SK-N-SH (cell line): ENCODE measurements at regions not wholly inside any gene's neighbourhood (a gene's known extent, or its start where the extent isn't known, plus 50 kb on each side); places are given as distances from the start of the nearest gene placed in this dataset.

ENCODE experiments used
- CTCF ChIP-seq: fragments of 200-600 bp; sonication (generic); IDR thresholded peaks from 2 replicates; pipeline ENCODE4 v1.6.1; 2017; ENCODE audit warnings: antibody characterized with exemption, mild to moderate bottlenecking, moderate library complexity
- EP300 ChIP-seq, 2 experiments: IDR thresholded peaks; 2 replicates each; pipeline versions ENCODE4 v1.4.0 to v1.6.1; 2012; ENCODE audit warnings: borderline replicate concordance in 1 of 2, low read depth in 1 of 2, low read length in 1 of 2
- EZH2phosphoT487 ChIP-seq: fragments of 200-600 bp; sonication (generic); IDR thresholded peaks from 2 replicates; pipeline ENCODE4 v1.6.1; 2017; ENCODE audit warnings: low read depth, mixed run types, mild to moderate bottlenecking, antibody characterized with exemption, moderate library complexity, borderline replicate concordance
- JUND ChIP-seq: IDR thresholded peaks from 2 replicates; pipeline ENCODE4 v1.4.0; 2012
- MXI1 ChIP-seq: IDR thresholded peaks from 2 replicates; pipeline ENCODE4 v1.6.1; 2012; ENCODE audit warnings: mild to moderate bottlenecking, low read depth, low read length, improper control_type of control experiment
- NFIC ChIP-seq: IDR thresholded peaks from 2 replicates; pipeline ENCODE4 v1.4.0; 2012; ENCODE audit warnings: borderline replicate concordance
- POLR2AphosphoS5 ChIP-seq: IDR thresholded peaks from 2 replicates; pipeline ENCODE4 v1.6.1; 2012; ENCODE audit warnings: low read depth, low read length
- RAD21 ChIP-seq: IDR thresholded peaks from 2 replicates; pipeline ENCODE4 v1.6.1; 2012; ENCODE audit warnings: mild to moderate bottlenecking, low read length
- SMC3 ChIP-seq: IDR thresholded peaks from 2 replicates; pipeline ENCODE4 v1.6.1; 2012; ENCODE audit warnings: low read depth, low read length, improper control_type of control experiment
- USF2 ChIP-seq: fragments of 150-350 bp; IDR thresholded peaks from 2 replicates; pipeline ENCODE4 v1.6.1; 2017; ENCODE audit warnings: antibody characterized with exemption, low read length, low read depth, borderline replicate concordance

- TF ChIP-seq CTCF (no peak), POLR2AphosphoS5 (peak; percentile 45; the same call in 1 of the 2 replicates), NFIC (peak; percentile 94), JUND (peak; percentile 92), EZH2phosphoT487 (no peak), USF2 (no peak), EP300 (IDR thresholded peaks at IDR 0.05; ENCODE audit: borderline replicate concordance in 1 of 2, low read depth in 1 of 2, low read length in 1 of 2) (peak in 1 of 2 experiments; percentile 51; a peak in 1 of 4 replicates), RAD21 (no peak), SMC3 (no peak), MXI1 (no peak)
Observed at GRCh38 chr12:116389990-116390389, 112.5 kb upstream of the MED13L start.
